ENCODE measurements at regions not wholly inside any gene's neighbourhood (a gene's known extent, or its start where the extent isn't known, plus 50 kb on each side); places are given as distances from the start of the nearest gene placed in this dataset.

GRCh38 chr11:109867784-109868183, 225.4 kb upstream of the ZC3H12C start:
- no peak for TF ChIP-seq CTCF (IDR thresholded peaks at IDR 0.05)
- no peak for TF ChIP-seq POLR2A (IDR thresholded peaks at IDR 0.05)
- no peak for TF ChIP-seq EP300 (IDR thresholded peaks at IDR 0.05)

Data from ovary (tissue), 3 donors.